ENCODE measurements at regions not wholly inside any gene's neighbourhood (a gene's known extent, or its start where the extent isn't known, plus 50 kb on each side); places are given as distances from the start of the nearest gene placed in this dataset.

DNA sequence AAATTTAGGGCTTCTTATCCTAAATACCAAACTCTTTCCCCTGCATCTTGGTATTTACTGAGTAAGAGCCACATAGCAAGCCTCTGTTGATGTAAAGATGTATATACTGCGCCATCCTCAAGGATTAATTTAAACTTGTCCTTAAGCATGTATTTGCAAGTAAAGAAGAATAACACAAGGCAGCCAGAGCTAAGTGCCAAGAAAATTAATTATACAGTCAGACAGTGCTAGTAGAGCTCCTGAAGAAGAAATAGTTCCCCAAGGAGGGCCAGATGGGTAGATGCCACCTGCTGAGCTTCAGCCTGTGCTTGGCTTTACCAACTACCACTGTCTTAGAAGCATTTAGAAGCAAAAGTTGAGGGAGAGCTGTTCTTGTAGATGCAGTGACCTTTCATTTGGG lies 470.0 kb downstream of the BUD13 start:
- no peak for DNase-seq (ENCODE audit: low spot score)
- Histone ChIP-seq H3K4me1 (ENCODE audit: control insufficient read depth in 4 of 4, insufficient read depth in 4 of 4, low read length in 3 of 4) (no peaks in the 10 kb centered on the region), H3K27me3 (ENCODE audit: control insufficient read depth in 4 of 4, insufficient read depth in 4 of 4, low read length in 3 of 4) (no peaks in the 10 kb centered on the region), H3K36me3 (ENCODE audit: control insufficient read depth in 4 of 4, insufficient read depth in 3 of 4, low read depth in 1 of 4, low read length in 3 of 4) (no peaks in the 10 kb centered on the region), H3K9me3 (ENCODE audit: control insufficient read depth in 4 of 4, low read length in 3 of 4) (no peaks in the 10 kb centered on the region), H3K4me3 (ENCODE audit: low read depth in 1 of 3, low read length in 3 of 3) (no peak overlapping the region), H3K9ac (ENCODE audit: low read depth in 1 of 2, low read length in 2 of 2) (no peak overlapping the region), H3K27ac (ENCODE audit: low read depth in 1 of 2, low read length in 2 of 2) (no peak overlapping the region)
- TF ChIP-seq HNF4A (conservative IDR thresholded peaks at IDR 0.05) (no peak), YY1 (IDR thresholded peaks at IDR 0.05) (no peak), JUND (IDR thresholded peaks at IDR 0.05) (no peak), SP1 (IDR thresholded peaks at IDR 0.05) (no peak)
- TF ChIP-seq, protein P1, sequence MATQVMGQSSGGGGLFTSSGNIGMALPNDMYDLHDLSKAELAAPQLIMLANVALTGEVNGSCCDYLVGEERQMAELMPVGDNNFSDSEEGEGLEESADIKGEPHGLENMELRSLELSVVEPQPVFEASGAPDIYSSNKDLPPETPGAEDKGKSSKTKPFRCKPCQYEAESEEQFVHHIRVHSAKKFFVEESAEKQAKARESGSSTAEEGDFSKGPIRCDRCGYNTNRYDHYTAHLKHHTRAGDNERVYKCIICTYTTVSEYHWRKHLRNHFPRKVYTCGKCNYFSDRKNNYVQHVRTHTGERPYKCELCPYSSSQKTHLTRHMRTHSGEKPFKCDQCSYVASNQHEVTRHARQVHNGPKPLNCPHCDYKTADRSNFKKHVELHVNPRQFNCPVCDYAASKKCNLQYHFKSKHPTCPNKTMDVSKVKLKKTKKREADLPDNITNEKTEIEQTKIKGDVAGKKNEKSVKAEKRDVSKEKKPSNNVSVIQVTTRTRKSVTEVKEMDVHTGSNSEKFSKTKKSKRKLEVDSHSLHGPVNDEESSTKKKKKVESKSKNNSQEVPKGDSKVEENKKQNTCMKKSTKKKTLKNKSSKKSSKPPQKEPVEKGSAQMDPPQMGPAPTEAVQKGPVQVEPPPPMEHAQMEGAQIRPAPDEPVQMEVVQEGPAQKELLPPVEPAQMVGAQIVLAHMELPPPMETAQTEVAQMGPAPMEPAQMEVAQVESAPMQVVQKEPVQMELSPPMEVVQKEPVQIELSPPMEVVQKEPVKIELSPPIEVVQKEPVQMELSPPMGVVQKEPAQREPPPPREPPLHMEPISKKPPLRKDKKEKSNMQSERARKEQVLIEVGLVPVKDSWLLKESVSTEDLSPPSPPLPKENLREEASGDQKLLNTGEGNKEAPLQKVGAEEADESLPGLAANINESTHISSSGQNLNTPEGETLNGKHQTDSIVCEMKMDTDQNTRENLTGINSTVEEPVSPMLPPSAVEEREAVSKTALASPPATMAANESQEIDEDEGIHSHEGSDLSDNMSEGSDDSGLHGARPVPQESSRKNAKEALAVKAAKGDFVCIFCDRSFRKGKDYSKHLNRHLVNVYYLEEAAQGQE (IDR thresholded peaks at IDR 0.05), result no peak
- TF ChIP-seq, protein P2, sequence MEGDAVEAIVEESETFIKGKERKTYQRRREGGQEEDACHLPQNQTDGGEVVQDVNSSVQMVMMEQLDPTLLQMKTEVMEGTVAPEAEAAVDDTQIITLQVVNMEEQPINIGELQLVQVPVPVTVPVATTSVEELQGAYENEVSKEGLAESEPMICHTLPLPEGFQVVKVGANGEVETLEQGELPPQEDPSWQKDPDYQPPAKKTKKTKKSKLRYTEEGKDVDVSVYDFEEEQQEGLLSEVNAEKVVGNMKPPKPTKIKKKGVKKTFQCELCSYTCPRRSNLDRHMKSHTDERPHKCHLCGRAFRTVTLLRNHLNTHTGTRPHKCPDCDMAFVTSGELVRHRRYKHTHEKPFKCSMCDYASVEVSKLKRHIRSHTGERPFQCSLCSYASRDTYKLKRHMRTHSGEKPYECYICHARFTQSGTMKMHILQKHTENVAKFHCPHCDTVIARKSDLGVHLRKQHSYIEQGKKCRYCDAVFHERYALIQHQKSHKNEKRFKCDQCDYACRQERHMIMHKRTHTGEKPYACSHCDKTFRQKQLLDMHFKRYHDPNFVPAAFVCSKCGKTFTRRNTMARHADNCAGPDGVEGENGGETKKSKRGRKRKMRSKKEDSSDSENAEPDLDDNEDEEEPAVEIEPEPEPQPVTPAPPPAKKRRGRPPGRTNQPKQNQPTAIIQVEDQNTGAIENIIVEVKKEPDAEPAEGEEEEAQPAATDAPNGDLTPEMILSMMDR (IDR thresholded peaks at IDR 0.05; ENCODE audit: low read depth, low read length, missing input control), result no peak
- WGBS, result 96% methylated on average over 1 of the region's 1 CpG

DNA sequence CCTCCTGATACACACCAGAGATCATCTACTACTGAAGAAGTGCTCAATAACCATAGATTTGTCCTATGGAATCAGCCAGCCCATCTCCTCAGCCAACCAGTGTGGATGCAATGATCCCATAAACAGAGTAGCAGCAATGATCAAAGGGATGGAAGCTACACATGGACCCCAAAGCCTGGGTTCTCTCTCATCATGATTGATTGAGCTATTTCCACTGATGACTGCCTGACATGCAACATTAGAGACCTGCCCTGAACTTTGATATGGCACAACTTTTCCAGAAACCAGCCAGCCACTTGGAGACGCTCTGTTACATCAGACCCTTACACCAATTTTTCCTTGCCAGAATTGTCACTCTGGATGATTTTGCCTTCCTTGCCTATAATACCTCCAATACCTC lies 471.6 kb downstream of the BUD13 start:
- Histone ChIP-seq H3K27me3 (ENCODE audit: control insufficient read depth in 4 of 4, insufficient read depth in 4 of 4, low read length in 3 of 4) (no peaks in the 10 kb centered on the region), H3K36me3 (ENCODE audit: control insufficient read depth in 4 of 4, insufficient read depth in 3 of 4, low read depth in 1 of 4, low read length in 3 of 4) (no peaks in the 10 kb centered on the region), H3K4me1 (ENCODE audit: control insufficient read depth in 4 of 4, insufficient read depth in 4 of 4, low read length in 3 of 4) (no peaks in the 10 kb centered on the region), H3K9me3 (ENCODE audit: control insufficient read depth in 4 of 4, low read length in 3 of 4) (no peaks in the 10 kb centered on the region), H3K4me3 (ENCODE audit: low read depth in 1 of 3, low read length in 3 of 3) (no peak overlapping the region), H3K27ac (ENCODE audit: low read depth in 1 of 2, low read length in 2 of 2) (no peak overlapping the region), H3K9ac (ENCODE audit: low read depth in 1 of 2, low read length in 2 of 2) (no peak overlapping the region)
- DNase-seq (ENCODE audit: low spot score), result no peak
- no peak for TF ChIP-seq HNF4A (conservative IDR thresholded peaks at IDR 0.05)
- no peak for TF ChIP-seq SP1 (IDR thresholded peaks at IDR 0.05)
- TF ChIP-seq, protein P3, sequence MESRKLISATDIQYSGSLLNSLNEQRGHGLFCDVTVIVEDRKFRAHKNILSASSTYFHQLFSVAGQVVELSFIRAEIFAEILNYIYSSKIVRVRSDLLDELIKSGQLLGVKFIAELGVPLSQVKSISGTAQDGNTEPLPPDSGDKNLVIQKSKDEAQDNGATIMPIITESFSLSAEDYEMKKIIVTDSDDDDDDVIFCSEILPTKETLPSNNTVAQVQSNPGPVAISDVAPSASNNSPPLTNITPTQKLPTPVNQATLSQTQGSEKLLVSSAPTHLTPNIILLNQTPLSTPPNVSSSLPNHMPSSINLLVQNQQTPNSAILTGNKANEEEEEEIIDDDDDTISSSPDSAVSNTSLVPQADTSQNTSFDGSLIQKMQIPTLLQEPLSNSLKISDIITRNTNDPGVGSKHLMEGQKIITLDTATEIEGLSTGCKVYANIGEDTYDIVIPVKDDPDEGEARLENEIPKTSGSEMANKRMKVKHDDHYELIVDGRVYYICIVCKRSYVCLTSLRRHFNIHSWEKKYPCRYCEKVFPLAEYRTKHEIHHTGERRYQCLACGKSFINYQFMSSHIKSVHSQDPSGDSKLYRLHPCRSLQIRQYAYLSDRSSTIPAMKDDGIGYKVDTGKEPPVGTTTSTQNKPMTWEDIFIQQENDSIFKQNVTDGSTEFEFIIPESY (IDR thresholded peaks at IDR 0.05), result no peak
- no peak for TF ChIP-seq EGR1 (IDR thresholded peaks at IDR 0.05; ENCODE audit: low read depth in 2 of 2)
- TF ChIP-seq RAD21 (IDR thresholded peaks at IDR 0.05), result no peak
- TF ChIP-seq HNF4G (IDR thresholded peaks at IDR 0.05), result no peak
- TF ChIP-seq TAF1 (conservative IDR thresholded peaks at IDR 0.05), result no peak
- no peak for TF ChIP-seq YY1 (IDR thresholded peaks at IDR 0.05)
- TF ChIP-seq, protein P4, sequence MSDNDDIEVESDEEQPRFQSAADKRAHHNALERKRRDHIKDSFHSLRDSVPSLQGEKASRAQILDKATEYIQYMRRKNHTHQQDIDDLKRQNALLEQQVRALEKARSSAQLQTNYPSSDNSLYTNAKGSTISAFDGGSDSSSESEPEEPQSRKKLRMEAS (IDR thresholded peaks at IDR 0.05), result no peak
- TF ChIP-seq, protein P5, sequence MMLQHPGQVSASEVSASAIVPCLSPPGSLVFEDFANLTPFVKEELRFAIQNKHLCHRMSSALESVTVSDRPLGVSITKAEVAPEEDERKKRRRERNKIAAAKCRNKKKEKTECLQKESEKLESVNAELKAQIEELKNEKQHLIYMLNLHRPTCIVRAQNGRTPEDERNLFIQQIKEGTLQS (IDR thresholded peaks at IDR 0.05), result no peak
- TF ChIP-seq RXRA (IDR thresholded peaks at IDR 0.05), result no peak
- no peak for TF ChIP-seq JUND (IDR thresholded peaks at IDR 0.05)
- 93% methylated on average over 1 of the region's 1 CpG for WGBS
